IMR-90 (cell line): ENCODE measurements at regions not wholly inside any gene's neighbourhood (a gene's known extent, or its start where the extent isn't known, plus 50 kb on each side); places are given as distances from the start of the nearest gene placed in this dataset.

Source experiments
- ATAC-seq: fragments of 200-7000 bp; cut with Tn5 transposase; 2 replicates; pipeline ENCODE4 v1.9.1; 2020; ENCODE audit warnings: low read depth, mild to moderate bottlenecking, moderate library complexity
- BruUV-seq: library from RNA; stranded (reverse); fragments of 400-500 nt; replicated peaks from 2 replicates; lab custom pipeline; 2021; lab: Mats Ljungman, UMichigan
- CTCF ChIA-PET: fragments of 300-600 bp; formaldehyde crosslinking; extraction: SDS; loops from one replicate; lab custom pipeline; 2021; ENCODE audit warnings: antibody characterized with exemption; lab: Yijun Ruan, JAX
- POLR2A ChIA-PET: fragments of 300-600 bp; sonication (Branson Sonifier 250); formaldehyde crosslinking; loops from one replicate; lab custom pipeline; 2022; ENCODE audit warnings: antibody characterized with exemption; ENCODE audit not compliant: unreplicated experiment; lab: Charles Lee
- DNase-seq: peaks from one replicate; pipeline ENCODE4 v3.0.0; 2013
- H2AFZ ChIP-seq: replicated peaks from 2 replicates; pipeline ENCODE3; 2013; ENCODE audit warnings: low read length, mild to moderate bottlenecking; ENCODE audit not compliant: poor library complexity
- H2AK5ac ChIP-seq: 2 replicates; pipeline ENCODE4 v1.6.1; 2013; ENCODE audit warnings: low read depth, low read length, inconsistent platforms
- H2AK9ac ChIP-seq: replicated peaks from 2 replicates; pipeline ENCODE3; 2013; ENCODE audit warnings: mild to moderate bottlenecking, low read depth, low read length, moderate library complexity; ENCODE audit not compliant: poor library complexity
- H2BK120ac ChIP-seq: 2 replicates; pipeline ENCODE4 v1.6.1; 2013; ENCODE audit warnings: low read depth, low read length, inconsistent platforms
- H2BK15ac ChIP-seq: 3 replicates; pipeline ENCODE4 v1.6.1; 2013; ENCODE audit warnings: low read depth, low read length, inconsistent platforms
- H2BK20ac ChIP-seq: 2 replicates; pipeline ENCODE4 v1.6.1; 2013; ENCODE audit warnings: low read depth, mild to moderate bottlenecking, inconsistent platforms, low read length, moderate library complexity
- H2BK5ac ChIP-seq: 2 replicates; pipeline ENCODE4 v1.6.1; 2013; ENCODE audit warnings: mild to moderate bottlenecking, low read depth, low read length, inconsistent platforms; ENCODE audit not compliant: poor library complexity, severe bottlenecking
- H3K14ac ChIP-seq: replicated peaks from 2 replicates; pipeline ENCODE4 v1.6.1; 2013; ENCODE audit warnings: low read depth, low read length, inconsistent platforms
- H3K18ac ChIP-seq: 2 replicates; pipeline ENCODE4 v1.6.1; 2013; ENCODE audit warnings: low read depth, low read length, control low read depth
- H3K23ac ChIP-seq: 2 replicates; pipeline ENCODE4 v1.6.1; 2013; ENCODE audit warnings: low read depth, low read length, inconsistent platforms
- H3K27ac ChIP-seq: 2 replicates; pipeline ENCODE4 v1.5.1; 2013; ENCODE audit warnings: mild to moderate bottlenecking, control low read depth, low read length; ENCODE audit not compliant: insufficient read depth
- H3K27me3 ChIP-seq: 2 replicates; pipeline ENCODE4 v1.6.1; 2013; ENCODE audit warnings: low read length; ENCODE audit not compliant: control insufficient read depth, insufficient read depth
- H3K36me3 ChIP-seq: 2 replicates; pipeline ENCODE4 v1.6.1; 2013; ENCODE audit warnings: low read length, mixed read lengths; ENCODE audit not compliant: control insufficient read depth, insufficient read depth
- H3K4ac ChIP-seq: 2 replicates; pipeline ENCODE4 v1.6.1; 2013; ENCODE audit warnings: low read depth, low read length, inconsistent platforms
- H3K4me1 ChIP-seq: 2 replicates; pipeline ENCODE4 v1.6.1; 2013; ENCODE audit warnings: low read length, mixed read lengths; ENCODE audit not compliant: control insufficient read depth, insufficient read depth
- H3K4me2 ChIP-seq: 2 replicates; pipeline ENCODE4 v1.6.1; 2013; ENCODE audit warnings: low read depth, mild to moderate bottlenecking, control low read depth, low read length, moderate library complexity
- H3K4me3 ChIP-seq: 2 replicates; pipeline ENCODE4 v1.5.1; 2013; ENCODE audit warnings: low read depth, mild to moderate bottlenecking, control low read depth, low read length, moderate library complexity; ENCODE audit not compliant: insufficient read depth
- H3K56ac ChIP-seq: 2 replicates; pipeline ENCODE4 v1.6.1; 2013; ENCODE audit warnings: low read length, inconsistent platforms; ENCODE audit not compliant: insufficient read depth; ENCODE audit errors: extremely low read depth
- H3K79me1 ChIP-seq, 2 experiments: 2 replicates each; pipeline ENCODE4 v1.6.1; 2013; ENCODE audit warnings: low read length in 2 of 2, inconsistent platforms in 1 of 2, low read depth in 1 of 2
- H3K9ac ChIP-seq: 2 replicates; pipeline ENCODE4 v1.6.1; 2013; ENCODE audit warnings: low read depth, low read length, control low read depth
- H3K9me1 ChIP-seq: 2 replicates; pipeline ENCODE4 v1.6.1; 2013; ENCODE audit warnings: low read length, inconsistent platforms; ENCODE audit not compliant: insufficient read depth
- H3K9me3 ChIP-seq: 2 replicates; pipeline ENCODE4 v1.6.1; 2013; ENCODE audit warnings: low read length; ENCODE audit not compliant: control insufficient read depth, insufficient read depth
- H4K20me1 ChIP-seq: 2 replicates; pipeline ENCODE4 v1.6.1; 2013; ENCODE audit warnings: low read length, inconsistent platforms; ENCODE audit not compliant: insufficient read depth
- H4K5ac ChIP-seq: 2 replicates; pipeline ENCODE4 v1.6.1; 2013; ENCODE audit warnings: mild to moderate bottlenecking, low read depth, low read length, control low read depth
- H4K8ac ChIP-seq, 2 experiments: 2 replicates each; pipeline ENCODE4 v1.6.1; 2013; ENCODE audit warnings: low read depth in 2 of 2, low read length in 2 of 2, control low read depth in 1 of 2, inconsistent platforms in 1 of 2
- H4K91ac ChIP-seq: 2 replicates; pipeline ENCODE4 v1.6.1; 2013; ENCODE audit warnings: low read depth, low read length, inconsistent platforms; ENCODE audit not compliant: insufficient read depth
- NFE2L2 ChIP-seq: fragments of 150-350 bp; IDR thresholded peaks from 2 replicates; pipeline ENCODE4 v1.6.1; 2016; ENCODE audit warnings: low read depth, mild to moderate bottlenecking, low read length
- WGBS, 2 experiments: methylation state at CpG; one replicate each; pipeline versions ENCODE4 v1.1.5 to v1.1.7; 2013; ENCODE audit warnings: missing lambda C conversion rate in 2 of 2; ENCODE audit not compliant: insufficient read length in 1 of 2; ENCODE audit errors: extremely low coverage in 2 of 2; 5-methylcytosine and 5-hydroxymethylcytosine counted together
- dilution Hi-C: fragments of 300-500 bp; cut with HindIII; formaldehyde crosslinking; loops from one replicate; pipeline ENCODE4 v1.14.3; 2018; ENCODE audit warnings: low sequenced_read_pairs; ENCODE audit not compliant: unreplicated experiment
- in situ Hi-C: fragments of 300-500 bp; cut with MboI; formaldehyde crosslinking; loops from 3 replicates; pipeline ENCODE4 v1.14.3; 2019; ENCODE audit warnings: low sequenced_read_pairs, inconsistent platforms, mixed read lengths
- intact Hi-C: fragments of 100-400 bp; cut with micrococcal nuclease; formaldehyde crosslinking; loops from 2 replicates; pipeline ENCODE4 v1.10.0; 2022

GRCh38 chr17:79506150-79506870 is 104.5 kb downstream of the RBFOX3 start:
- no peak overlapping the region for H2BK20ac ChIP-seq
- H3K9me3 ChIP-seq = peaks cover 21% of the 10 kb centered on the region; the same call in 1 of the 2 replicates
- dilution Hi-C loops = no loop called here
- H4K8ac ChIP-seq = no peak overlapping the region
- in situ Hi-C loops = no loop called here
- no peak overlapping the region for H2AK9ac ChIP-seq
- intact Hi-C loops = no loop called here
- no peak overlapping the region for H2BK120ac ChIP-seq
- BruUV-seq = no TSS peak
- H3K9ac ChIP-seq = no peak overlapping the region
- H3K4me3 ChIP-seq = no peak overlapping the region
- H2BK15ac ChIP-seq = no peak overlapping the region
- H3K27me3 ChIP-seq = no peaks in the 10 kb centered on the region
- no peaks in the 10 kb centered on the region for H3K9me1 ChIP-seq
- H3K56ac ChIP-seq = no peak overlapping the region
- no peak for ATAC-seq
- H4K5ac ChIP-seq = no peak overlapping the region
- ChIA-PET POLR2A (no interaction called here), CTCF (no interaction called here)
- H3K4me1 ChIP-seq = no peaks in the 10 kb centered on the region
- H3K36me3 ChIP-seq = no peaks in the 10 kb centered on the region
- no peak overlapping the region for H4K91ac ChIP-seq
- no peak overlapping the region for H3K23ac ChIP-seq
- no peak overlapping the region for H3K4me2 ChIP-seq
- no peak overlapping the region for H3K27ac ChIP-seq
- DNase-seq = no peak
- no peak for TF ChIP-seq NFE2L2
- no peak overlapping the region for H2AFZ ChIP-seq
- no peak overlapping the region for H3K14ac ChIP-seq
- WGBS, 2 experiments = 76% methylated on average over 3 of the region's 24 CpGs; no CpG with 5 or more reads in 1 of the 2 experiments
- no peaks in the 10 kb centered on the region for H3K79me1 ChIP-seq
- H2AK5ac ChIP-seq = no peak overlapping the region
- H3K18ac ChIP-seq = no peak overlapping the region
- no peaks in the 10 kb centered on the region for H4K20me1 ChIP-seq
- no peak overlapping the region for H3K4ac ChIP-seq
- no peak overlapping the region for H2BK5ac ChIP-seq
